ENCODE measurements at regions not wholly inside any gene's neighbourhood (a gene's known extent, or its start where the extent isn't known, plus 50 kb on each side); places are given as distances from the start of the nearest gene placed in this dataset.

DNA sequence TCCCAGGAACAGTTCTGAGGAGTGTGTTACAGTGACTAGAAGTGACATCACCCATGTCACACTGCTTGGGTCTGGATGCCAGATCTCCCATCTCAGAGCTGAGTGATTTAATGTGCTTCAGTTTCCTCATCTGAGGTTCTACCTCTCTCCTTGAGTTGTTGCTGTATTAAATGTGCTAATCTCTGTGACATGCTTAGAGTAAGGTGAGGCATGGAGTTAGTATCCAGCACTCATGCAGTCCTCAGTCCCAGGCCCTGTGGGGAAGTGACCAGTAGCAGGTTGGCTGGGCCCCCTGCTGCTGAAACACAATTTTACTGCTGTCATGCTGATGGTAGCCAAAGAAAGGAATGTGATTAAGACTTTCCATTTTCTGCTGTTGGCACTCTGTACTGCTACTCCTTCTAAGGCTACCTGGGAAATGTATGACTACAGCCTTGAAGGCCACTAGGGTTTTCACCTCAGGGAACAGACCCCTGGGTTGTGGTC, 639.6 kb downstream of the MID1IP1 start:
- DNase-seq (ENCODE audit: low spot score), result no peak

DNA sequence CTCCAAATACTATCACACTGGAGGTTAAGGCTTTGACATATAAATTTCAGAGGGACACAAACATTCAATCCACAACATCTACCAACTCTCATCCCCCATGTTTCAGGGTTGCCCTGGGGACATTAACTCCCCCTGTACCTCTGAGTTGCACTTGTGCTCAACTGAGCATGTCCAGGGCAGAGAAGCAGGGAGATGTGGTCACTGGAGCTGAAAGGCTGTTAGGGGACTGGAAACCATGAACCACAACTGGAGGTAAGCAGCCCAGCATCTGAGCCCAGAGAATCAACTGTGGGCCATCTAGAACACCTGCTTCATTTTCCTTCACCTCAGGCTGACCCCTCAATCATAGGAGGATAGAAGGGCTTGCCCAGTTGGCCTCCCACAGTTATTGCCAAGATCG, 641.1 kb downstream of the MID1IP1 start:
- no peak for DNase-seq (ENCODE audit: low spot score)

DNA sequence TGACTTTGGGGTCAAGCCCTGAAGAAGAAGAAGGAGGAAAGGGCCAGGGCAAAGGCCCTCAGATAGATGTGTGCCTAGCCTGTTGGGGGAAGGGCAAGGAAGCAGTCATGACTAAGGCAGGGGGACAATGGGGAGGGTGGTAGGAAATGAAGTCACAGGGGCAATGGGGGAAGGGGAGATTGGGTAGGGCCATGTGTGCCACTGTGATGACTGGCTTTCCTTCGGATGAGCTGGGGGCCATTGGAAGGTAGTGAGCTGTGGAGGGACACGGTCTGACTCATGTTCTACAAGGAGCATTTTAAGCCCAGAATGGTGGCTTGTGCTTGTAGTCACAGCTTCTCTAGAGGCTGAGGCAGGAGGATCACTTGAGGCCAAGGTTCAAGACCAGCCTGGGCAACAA, 642.0 kb downstream of the MID1IP1 start:
- no peak for DNase-seq (ENCODE audit: low spot score)

DNA sequence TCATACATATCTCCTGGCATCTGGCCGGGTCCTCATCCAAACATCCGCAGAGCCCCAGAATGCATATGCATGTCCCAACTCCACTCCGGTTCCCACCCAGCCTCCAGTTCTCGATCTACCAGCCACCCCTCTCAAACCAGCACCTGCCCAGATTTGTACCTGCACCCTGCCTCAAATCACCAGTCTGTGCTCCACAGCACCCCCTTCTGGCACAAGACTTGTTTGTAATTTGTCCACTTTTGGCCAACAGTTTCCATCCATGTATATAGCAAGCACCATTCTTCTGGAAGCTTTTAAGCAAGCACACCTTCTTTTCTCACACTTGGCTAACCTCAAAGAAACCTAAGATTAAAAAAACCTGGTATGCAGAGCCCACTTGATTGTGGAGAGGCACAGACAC, 644.1 kb downstream of the MID1IP1 start:
- no peak for DNase-seq (ENCODE audit: low spot score)

DNA sequence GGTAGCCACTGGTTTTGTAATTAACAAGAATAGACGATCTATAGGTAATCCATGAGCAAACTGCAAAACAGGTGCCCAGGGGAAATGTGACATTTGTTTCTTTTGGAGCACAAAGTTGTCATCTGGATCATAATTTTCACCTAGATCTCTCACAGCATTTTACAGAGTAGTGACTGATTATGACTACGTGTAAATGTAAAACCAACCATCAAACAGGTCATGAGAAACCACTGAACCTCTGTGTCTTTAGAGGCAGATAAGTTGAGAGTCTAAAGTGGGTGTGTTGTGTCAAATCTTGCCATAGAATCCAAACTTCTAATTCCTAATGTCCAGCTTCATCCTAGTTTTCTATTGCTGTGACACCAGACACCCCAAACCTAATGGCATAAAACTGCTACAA, 648.1 kb downstream of the MID1IP1 start:
- no peak for DNase-seq (ENCODE audit: low spot score)

DNA sequence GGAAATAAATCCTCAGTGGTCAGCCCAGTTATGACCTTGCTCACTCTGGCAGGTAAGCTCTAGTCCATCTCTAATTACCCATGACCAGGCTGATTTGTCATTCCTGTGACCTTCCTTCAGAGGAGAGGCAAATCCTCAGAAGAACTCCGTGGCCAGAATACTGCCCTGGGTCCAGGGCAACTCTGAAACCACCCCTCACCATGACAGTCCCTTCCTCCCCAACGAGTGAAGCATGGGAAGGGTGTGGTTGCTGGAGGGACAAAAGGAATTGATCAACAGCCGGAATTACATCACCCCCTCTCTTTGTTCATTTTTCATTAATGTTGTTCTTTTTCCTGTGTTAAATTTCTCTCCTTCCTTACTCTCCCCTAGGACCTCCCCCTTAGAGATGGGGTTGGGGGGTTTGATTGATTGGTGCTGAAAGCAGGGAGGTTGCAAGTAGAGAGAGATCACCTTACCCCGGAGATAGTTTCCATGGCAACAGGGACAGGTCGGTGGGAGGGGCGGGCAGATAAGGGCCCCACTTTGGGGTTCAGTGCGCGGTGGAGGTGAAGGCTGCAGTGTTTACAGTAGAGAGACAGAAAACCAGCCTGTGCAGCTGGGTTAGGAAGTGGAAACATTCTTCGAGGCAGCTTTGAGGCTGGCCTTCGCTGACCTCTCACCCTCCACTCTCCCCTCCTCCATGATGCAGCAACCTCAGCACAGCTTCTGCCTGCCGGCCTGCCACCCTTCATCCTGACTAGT, 647.4 kb downstream of the BCOR start:
- DNase-seq (ENCODE audit: low spot score), result no peak

DNA sequence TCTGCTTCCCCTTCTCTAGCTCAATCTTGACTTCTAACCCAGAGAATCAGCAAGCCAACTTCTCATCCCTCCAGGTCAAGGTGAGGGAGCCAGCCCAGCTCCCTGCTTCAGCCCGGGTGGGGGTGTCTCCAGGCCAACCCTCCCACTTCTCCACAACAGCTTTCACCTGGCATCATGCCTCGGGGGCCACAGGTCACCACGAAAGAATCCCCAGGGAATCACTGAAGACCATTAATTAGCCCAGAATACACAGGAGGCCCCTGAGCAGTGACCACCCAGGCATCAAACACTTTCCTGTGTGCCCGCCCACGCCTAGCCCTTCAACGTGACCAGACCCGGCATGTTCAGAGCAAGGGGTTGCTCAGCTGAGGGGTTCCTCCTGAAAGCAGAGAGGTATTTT, 646.7 kb downstream of the BCOR start:
- no peak for DNase-seq (ENCODE audit: low spot score)

DNA sequence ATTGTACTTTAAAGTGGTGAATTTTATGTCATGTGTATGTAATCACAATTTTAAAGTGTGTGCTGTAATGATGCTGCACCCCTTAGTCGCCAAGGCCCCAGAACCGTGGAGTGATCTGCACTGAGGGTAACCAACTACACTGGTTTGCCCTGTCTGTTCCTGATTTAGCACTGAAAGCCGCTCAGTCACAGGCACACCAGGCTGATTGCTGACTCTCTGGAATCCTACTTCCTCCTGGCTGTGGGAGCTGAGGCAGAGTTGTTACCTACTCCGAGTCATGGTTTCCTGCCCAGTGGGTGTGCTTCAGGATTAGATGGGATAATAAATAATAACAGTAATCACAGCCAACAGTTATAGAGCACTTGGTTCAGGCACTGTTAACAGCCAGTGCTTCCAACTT, 645.4 kb downstream of the BCOR start:
- no peak for DNase-seq (ENCODE audit: low spot score)

DNA sequence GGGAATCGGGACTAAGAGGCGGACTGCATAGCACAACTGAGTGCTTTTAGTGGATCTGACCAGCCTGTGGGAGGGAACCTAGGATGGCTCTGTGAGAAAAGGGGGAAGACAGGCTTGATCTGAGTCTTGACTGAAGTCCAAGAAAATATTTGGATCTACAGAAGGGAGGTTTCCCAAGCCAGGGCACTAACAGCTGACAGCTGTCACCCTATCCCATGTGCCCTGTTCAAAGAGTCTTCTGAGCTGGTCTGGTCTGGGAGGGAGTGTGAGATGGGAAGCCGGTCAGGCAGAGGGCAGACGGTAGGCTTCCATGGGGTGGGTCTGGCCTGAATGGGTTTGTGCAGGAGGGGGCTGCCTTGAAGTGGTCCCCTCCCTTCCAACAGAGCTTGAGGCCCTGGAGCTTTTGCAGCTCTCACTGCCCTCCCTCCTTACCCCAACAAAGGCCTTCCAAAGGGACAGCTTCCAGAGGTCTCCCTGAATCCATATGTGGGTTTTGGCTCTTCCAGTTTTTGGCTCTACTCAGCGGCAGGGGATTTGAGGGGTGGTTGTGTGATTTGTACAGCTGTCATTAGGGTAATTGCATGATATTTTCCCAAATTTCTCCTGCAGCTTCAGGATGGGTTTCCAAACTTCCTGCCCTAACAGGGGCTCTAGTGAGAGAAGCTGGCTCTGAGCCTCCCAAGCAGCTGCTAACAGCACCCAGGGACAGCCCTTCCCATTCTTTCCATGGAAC, 643.7 kb downstream of the BCOR start:
- DNase-seq (ENCODE audit: low spot score), result no peak

DNA sequence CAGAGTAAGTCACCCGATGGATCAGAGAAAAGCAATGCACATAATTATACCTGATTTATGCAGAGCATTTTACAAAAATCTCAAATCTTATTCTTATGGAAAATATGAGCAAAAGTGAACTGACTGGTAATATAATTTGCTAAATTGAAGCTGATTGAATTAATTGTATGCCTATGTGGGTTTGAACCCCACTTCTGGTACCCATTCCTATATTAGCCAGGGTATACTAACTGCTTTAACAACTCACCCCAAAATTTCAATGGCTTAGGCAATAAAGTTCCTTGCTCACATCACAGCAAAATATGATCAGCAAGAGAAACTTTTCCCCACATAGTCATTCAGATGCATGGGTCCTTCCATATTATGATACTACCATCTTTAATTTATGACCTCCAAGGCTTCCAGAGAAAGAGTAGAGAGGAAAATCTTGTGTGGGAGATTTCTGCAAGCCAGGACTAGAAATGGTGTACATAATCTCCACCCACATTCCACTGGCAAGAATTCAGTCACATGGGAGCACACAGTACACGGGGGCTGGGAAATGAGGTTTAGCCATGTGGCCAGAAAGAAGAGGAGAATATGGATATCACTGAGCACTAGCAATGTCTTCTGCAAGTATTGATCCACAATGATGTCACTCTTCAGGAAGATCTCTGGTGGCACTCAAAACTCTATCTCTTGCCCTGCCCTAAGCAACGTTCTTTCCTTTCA, 640.7 kb downstream of the BCOR start:
- no peak for DNase-seq (ENCODE audit: low spot score)

DNA sequence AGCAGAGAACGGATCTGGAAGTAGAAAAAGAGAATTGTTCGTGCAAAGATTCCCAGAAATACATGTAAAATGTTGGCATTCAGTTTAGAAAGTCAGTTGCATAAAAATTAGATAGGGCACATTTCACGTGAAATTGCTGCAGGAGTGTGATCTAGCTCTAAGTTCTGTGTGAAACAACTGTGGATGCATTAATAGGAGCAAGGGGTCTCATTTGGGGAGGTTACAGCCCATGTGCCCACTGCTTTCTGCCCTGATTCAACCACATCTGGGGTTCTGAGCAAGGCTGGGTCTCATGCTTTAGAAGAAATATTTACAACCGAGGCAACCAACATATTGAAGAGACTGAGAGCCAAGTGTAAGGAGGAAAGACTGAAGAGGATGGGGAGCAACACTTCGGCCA, 639.0 kb downstream of the BCOR start:
- no peak for DNase-seq (ENCODE audit: low spot score)

DNA sequence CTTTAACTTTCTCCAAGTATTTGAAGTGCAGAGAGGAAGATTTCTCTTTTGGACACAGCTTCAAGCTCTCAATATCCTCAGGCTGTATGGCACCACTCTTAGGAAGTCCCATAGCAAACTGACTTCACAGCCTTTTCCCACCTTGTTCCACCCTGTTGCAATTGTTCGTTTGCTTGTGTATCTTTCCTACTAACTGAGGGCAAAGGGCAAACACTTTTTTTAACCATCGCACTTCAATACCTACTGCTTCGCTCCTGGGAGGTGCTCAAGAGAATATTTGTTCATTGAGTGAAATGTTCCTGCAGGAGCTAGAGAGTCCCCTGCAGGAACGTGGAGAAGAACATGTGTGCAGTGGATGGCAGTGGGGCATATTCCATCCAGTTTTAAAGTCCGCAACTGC, 638.6 kb downstream of the BCOR start:
- DNase-seq (ENCODE audit: low spot score), result no peak

DNA sequence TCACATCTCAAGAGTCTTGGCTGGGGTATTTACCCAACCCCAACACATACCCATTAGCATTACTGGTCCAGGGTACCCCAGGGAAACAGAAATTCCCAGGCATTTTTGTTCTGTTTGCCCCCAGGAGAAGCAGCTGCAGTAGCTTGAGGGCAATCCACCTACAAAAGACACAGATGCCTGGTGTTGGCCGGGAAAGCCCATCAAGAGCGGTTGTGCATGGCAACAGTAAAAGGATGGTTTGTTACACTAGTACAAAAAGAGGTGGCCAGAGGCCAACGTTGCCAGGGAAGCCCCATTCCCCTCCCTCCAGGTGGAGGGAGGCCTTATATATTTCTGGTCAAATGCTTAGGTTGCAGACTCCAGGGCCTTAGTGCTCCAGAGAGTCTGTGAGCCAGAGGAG, 637.8 kb downstream of the BCOR start:
- DNase-seq (ENCODE audit: low spot score), result no peak

DNA sequence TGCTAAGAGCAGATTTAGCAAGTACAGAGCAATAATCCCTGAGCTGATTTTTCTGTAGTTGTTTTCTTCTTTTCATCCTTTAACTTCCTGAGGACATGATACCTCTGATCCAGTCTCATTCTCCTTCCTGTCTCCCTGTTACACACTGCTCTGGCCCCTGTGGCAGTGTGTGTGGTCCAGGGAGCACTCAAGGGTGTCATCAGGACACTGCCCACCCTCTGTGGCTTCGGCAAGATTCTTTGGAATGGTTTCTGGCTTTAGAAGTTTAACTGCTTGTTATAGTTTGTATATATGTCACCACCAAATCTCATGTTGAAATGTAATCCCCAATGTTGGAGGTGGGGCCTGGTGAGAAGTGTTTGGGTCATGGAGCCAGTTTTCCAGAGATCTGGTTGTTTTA, 637.3 kb downstream of the BCOR start:
- no peak for DNase-seq (ENCODE audit: low spot score)

DNA sequence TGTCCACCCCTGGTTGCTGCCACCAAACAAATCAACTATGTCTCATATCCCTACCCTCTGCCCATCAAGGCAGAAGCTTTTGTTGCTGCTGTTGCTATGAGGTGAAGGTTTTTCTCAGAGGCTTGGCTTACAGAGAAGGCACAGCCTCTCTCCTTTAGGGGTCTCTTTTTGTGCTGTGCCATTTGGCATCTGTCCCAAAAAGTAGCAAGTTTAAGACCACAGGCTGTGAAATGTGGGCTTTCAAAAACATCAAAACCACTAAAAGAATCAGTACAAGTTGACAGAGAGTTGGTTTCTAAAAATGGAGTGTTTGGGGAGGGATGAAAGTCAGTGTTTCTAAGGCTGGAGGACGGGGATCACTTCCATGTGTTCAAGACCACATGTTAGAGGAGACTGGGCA, 634.9 kb downstream of the BCOR start:
- DNase-seq (ENCODE audit: low spot score), result no peak

DNA sequence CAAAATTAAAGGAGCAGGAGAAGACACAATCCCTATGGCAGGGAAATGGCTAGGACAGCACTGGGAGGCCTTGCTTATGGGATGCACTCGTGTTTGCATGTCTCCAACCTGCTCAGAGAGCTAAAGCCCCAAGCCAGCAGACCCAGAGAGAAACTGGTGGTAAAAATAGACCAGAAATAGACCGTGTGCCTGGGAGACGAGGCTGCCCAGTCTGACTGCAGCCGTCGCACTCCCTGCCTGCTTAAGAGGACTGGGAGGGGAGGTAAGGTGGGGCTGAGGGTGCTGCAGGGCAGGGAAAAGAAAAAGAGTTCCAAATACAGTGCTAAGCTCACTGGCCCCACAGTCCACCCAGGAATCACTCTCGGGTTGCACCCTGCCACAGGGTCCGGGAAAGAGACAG, 633.5 kb downstream of the BCOR start:
- no peak for DNase-seq (ENCODE audit: low spot score)

DNA sequence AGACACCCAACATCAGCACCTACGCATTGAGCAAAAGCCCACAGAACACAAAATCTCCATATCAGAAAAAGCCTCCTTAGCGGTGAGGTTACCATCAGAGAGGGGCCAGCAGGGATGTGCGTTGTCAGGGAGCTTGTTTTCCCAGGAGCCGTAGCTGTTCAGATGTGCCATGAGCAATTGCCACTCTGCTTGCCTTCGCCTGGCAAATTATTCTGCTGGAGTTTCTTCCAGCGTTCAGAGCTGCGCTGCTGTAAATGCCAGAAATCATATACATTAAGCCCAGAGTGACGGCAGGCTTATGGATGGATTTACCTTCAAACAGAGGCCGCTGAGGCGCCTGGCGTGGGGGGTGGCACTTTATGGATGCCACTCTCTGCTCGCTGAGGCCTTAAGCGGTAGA, 632.3 kb downstream of the BCOR start:
- no peak for DNase-seq (ENCODE audit: low spot score)

DNA sequence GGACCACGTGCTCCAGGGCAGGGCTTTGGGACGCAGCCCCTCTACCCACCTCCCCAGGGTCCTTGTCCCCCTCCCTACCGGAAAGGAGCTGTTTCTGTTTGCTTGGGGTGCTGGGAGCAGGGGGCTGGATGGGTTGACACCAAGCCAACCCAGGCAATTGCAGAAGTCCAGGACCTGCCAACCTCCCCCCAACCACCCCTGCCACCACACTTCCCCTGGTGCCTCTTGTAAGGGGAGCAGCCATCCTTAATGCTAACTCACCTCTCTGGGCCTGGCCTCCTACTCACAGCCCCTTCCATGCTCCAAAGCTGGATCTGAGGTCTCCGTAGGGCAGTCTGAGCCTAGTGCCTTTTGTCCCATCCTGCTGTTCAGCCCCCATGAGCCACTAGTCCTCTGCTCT, 631.9 kb downstream of the BCOR start:
- DNase-seq (ENCODE audit: low spot score), result no peak

DNA sequence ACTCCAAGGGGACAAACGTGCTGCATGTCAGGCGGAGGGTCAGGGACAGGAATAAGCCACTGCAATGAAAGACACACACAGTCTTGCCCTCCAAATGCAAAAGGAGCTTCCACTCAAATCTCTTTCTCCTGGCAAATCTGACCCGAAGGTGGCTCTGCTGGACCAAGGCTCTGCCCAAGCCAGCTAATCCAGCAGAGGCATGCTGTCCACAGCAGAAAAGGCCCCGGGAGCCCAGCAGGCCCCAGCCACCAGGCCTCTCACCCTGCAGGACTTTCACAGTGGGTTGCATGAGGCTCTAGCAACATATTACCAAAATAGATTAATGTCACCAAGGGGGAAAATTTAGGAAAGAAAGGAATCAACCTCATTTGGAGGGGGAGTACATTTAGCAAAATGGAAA, 628.6 kb downstream of the BCOR start:
- DNase-seq (ENCODE audit: low spot score), result no peak

DNA sequence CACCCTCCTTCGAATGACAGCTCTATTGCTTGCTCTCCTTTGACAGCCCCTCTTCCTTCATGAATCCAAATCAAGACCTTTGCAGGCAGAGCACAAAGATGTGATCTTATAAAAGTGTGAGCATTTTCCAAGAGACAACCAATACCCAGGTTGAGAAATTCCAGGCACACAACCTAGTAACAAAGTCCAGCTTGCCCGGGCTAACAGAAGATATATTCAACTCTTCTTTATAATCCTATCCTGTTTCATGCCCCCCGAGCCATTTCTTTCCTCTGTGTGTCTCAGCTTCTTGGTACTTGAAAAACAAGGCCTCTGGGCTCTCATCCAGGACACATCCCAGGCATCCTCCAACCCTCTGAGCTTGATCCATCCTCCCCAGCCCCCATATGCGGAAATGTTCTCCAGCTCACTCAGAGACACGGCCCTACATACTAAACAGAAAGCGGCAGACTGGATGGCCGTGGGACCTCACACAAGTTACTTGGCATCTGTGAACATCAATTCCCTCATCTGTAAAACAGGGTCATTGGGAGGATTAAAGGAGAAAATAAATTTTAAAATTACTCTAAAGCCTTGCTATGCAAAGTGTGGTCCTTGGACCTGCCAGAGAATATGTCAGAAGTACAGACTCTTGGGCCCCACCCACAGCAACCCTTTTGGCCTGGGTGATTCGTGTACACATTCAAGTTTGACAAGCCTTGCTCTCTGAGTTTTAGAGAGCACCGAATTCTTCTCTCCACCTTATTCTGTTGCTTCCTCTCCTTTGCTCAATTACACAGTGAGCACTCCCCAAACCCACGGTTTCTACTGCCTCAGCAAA, 627.0 kb downstream of the BCOR start:
- no peak for DNase-seq (ENCODE audit: low spot score)

DNA sequence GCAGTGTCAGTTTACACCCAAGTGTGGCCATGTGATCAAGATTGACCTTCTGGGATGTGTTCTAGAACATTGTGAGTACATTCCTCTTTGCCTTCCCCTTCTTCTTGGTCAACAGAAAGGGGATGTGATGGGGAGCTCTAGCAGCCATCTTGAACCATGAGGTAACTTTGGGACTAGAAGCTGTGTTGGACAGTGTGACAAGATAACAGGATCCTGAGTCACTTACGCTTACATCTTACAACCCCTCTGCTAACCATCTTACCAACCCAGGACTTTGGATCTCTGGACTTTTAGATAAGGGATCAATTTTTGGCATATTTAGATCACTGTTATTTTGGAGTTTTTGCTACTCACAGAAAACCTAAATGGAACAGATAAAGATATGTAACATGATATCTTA, 625.6 kb downstream of the BCOR start:
- DNase-seq (ENCODE audit: low spot score), result no peak

DNA sequence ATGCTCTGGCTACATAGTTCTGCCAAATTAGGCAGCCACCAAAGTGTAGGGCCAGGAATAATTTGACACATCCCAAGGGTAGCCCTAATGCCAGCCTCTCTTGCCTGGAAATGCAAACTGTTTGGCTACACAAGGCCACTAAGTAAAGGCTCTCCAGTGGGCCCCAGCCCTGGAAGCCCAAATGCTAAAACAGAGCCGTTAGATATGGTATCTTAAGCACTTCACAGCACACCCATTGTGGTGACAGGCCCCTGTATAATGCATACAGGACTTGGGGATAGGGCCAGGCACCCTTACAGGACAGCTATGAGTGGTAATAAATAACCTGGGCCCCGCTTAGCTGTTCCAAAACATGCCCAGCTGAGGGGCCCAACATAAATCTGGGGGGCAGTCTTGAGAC, 623.9 kb downstream of the BCOR start:
- DNase-seq (ENCODE audit: low spot score), result no peak
